SK-N-DZ (cell line): ENCODE measurements at regions not wholly inside any gene's neighbourhood (a gene's known extent, or its start where the extent isn't known, plus 50 kb on each side); places are given as distances from the start of the nearest gene placed in this dataset.

Experiments
- DNase-seq: peaks from one replicate; pipeline ENCODE4 v3.0.0-alpha.2; 2015; ENCODE audit warnings: low spot score

- no peak for DNase-seq
Measured at GRCh38 chr11:106329273-106330018, 252.0 kb downstream of the AASDHPPT start.

- DNase-seq: no peak
Measured at GRCh38 chr11:106331176-106331575, 253.7 kb downstream of the AASDHPPT start.

- no peak for DNase-seq
Measured at GRCh38 chr11:106333678-106334077, 256.2 kb downstream of the AASDHPPT start.

- no peak for DNase-seq
Measured at GRCh38 chr11:106344394-106344793, 266.9 kb downstream of the AASDHPPT start.

GRCh38 chr11:106344966-106345365 lies 267.5 kb downstream of the AASDHPPT start:
- DNase-seq: no peak

- no peak for DNase-seq
Measured at GRCh38 chr11:106353031-106353430, 275.6 kb downstream of the AASDHPPT start.

GRCh38 chr11:106369224-106369623 lies 291.8 kb downstream of the AASDHPPT start:
- no peak for DNase-seq

GRCh38 chr11:106378513-106379179 lies 301.2 kb downstream of the AASDHPPT start:
- DNase-seq: no peak

- DNase-seq: no peak
Measured at GRCh38 chr11:106379265-106379664, 301.8 kb downstream of the AASDHPPT start.

GRCh38 chr11:106379712-106380111 lies 302.2 kb downstream of the AASDHPPT start:
- peak; percentile 4 for DNase-seq

GRCh38 chr11:106381895-106382294 lies 304.4 kb downstream of the AASDHPPT start:
- DNase-seq: no peak

GRCh38 chr11:106384429-106384828 lies 307.0 kb downstream of the AASDHPPT start:
- no peak for DNase-seq

GRCh38 chr11:106386519-106386918 lies 309.1 kb downstream of the AASDHPPT start:
- no peak for DNase-seq

GRCh38 chr11:106389101-106389500 lies 311.6 kb downstream of the AASDHPPT start:
- DNase-seq: no peak

GRCh38 chr11:106390078-106390477 lies 312.6 kb downstream of the AASDHPPT start:
- DNase-seq: no peak

GRCh38 chr11:106391771-106392420 lies 314.4 kb downstream of the AASDHPPT start:
- DNase-seq: no peak

GRCh38 chr11:106395716-106396349 lies 318.4 kb downstream of the AASDHPPT start:
- no peak for DNase-seq

- no peak for DNase-seq
Measured at GRCh38 chr11:106397787-106398501, 320.5 kb downstream of the AASDHPPT start.

GRCh38 chr11:106398502-106399075 lies 321.1 kb downstream of the AASDHPPT start:
- DNase-seq: no peak

- DNase-seq: peak; percentile 1
Measured at GRCh38 chr11:106399076-106399511, 321.6 kb downstream of the AASDHPPT start.

GRCh38 chr11:106399624-106400023 lies 322.2 kb downstream of the AASDHPPT start:
- no peak for DNase-seq
